UCSD-AML1 (cell line): ENCODE measurements at regions not wholly inside any gene's neighbourhood (a gene's known extent, or its start where the extent isn't known, plus 50 kb on each side); places are given as distances from the start of the nearest gene placed in this dataset.
"Not testable (repeated sequence)": the region's sequence is repeated elsewhere in the genome, so short reads cannot be mapped to it uniquely, and the experiment has no call there.

Experiments used
- DNase-seq: peaks from one replicate; lab custom pipeline; 2025; ENCODE audit not compliant: unreplicated experiment; lab: John Stamatoyannopoulos, UW

DNA sequence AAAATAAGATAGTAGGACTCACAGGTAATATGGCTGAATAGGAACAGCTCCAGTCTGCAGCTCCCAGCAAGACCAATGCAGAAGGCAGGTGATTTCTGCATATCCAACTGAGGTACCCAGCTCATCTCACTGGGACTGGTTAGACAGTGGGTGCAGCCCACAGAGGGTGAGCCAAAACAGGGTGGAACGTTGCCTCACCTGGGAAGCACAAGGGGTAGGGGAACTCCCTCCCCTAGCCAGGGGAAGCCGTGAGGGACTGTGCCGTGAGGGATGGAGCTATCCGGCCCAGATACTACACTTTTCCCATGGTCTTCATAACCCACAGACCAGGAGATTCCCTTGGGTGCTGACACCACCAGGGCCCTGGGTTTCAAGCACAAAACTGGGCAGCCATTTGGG is 114.8 kb upstream of the GNAI1 start:
- not testable (repeated sequence) for DNase-seq

DNA sequence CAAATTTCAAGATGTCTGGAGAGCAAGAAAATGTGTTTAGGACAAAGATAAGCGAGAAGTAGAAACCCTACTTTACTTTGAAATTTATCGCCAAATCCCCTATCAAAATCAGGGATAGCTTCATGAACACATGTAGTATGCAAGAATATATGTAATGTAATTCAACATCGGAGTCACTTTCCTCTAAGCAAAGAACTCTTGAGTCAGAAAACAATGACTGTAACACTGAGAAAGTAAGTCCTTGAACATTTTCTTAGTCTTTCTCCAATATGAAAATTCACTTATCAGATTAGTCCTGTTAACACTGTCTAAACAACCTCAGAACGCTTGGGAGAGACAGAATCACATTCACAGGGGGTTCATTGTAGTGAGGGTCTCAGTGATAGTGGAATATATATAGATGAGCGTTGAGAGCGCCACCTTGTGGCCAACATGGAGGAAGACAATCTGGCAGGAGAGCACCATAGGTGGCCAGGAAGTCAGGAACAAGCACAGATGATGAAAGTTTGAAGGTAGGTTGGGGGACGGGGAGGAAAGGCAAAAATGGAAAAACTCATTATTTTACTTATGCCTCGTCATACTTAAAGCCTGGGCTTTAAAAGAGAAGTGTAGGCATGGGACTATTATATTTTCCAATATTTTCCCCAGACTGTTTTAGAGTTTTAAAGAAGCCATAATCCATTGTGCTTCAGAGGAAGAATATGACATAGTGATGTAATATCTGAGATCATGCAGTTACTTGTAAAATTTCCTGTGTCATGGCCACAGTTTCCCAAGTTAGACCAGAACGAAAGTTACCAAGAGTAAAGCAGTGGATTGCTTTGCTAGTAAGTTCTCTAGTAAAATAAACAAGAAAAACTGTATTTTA is 115.5 kb upstream of the GNAI1 start:
- peak; percentile 7 for DNase-seq

DNA sequence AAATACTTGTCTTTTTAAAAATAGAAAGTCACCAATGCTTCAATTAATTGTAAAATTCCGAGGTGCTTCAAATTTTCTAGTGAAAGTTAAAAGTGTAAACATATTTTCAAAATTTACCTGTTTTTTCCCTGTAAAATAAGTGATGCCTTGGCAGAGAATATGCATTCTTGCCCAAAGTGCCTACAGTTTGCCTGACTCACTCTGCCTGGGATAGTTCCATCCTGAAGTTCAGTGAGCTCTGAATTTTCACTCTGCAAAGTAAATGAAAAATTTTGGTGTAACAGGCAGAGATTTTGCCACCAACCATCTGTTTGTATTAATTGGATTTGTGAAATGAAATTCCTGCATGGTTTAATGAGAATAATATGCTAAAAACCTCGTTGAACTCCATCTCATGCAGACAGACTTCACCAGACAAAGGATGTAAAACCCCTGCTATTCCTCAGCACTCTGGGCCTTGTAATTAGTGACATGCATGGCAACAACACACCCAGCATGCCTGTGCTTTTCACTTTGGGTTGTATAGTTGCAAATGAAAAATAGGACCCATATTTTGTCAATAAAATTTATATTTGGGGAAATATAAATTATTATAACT is 117.4 kb upstream of the GNAI1 start:
- DNase-seq, result no peak

DNA sequence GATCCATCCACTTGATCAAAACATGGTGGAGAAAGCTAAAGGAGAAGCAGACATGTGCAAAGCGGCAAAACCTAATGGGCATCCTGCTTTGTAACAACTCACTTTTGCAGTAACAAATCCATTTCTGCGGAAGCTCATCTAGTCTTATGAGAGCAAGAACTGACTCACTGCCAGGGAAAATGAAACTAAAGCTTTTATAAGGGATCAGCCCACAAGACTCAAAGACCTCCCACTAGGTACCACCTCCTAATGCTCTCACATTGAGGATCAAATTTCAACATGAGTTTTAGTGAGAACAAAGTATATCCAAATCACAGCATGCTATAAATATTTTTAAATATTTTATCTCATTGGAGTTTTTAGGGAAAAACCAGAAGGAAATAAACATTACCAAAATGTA is 120.1 kb upstream of the GNAI1 start:
- DNase-seq, result no peak

DNA sequence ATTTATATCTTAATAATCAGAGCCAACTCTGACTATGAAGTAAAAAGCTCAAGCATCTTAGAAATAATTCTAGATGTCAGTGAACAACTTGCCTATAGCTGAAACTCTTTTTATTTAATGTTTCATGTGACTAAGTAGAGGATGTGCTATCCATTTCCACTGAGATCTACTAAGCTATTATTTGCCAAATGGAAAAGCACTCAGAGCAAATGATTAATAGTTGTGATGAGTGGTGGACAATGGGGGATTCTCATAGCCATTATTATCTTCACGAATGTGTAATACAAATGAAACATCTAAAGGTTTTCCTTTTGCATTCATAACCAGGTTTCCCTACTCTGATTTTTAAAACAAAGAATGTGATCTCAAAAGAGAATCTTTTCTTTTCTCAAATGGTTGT is 126.6 kb upstream of the GNAI1 start:
- DNase-seq, result no peak

DNA sequence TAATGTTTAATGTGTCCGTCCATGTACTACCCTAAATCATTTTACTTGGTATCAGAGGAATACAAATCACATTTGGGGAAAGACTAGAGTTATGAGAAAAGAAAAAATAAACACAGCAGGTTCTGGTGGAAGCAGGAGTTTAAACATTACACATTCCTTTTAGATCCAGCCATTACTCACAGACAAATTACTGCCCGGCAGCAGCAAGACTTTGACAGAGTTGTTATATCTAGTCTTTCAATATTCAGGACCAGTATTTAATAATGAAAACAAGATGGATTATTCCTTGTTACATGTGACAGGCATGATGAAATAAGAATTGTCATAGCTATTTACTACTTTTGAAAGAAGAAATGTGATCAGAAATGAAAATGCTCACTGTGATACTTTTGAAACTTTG is 131.8 kb upstream of the GNAI1 start:
- DNase-seq, result no peak

DNA sequence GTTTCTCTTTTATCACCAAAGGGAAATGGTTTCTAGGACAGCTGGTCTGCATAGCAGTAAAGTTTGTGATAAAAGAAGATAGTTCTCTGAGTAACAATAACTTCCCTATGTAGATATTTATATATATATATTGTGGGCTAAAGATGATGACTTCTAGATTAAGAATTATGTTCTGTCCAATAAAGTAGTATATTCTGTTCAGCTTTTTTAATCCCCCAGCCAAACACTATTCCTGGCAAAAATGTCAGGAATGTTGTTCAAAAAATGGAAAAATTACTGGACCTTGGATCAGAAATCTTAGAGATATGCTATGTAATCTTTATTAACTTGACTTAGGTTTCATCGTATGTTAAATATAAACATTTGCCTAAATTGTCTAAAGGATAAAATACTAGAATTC is 136.3 kb upstream of the GNAI1 start:
- no peak for DNase-seq

DNA sequence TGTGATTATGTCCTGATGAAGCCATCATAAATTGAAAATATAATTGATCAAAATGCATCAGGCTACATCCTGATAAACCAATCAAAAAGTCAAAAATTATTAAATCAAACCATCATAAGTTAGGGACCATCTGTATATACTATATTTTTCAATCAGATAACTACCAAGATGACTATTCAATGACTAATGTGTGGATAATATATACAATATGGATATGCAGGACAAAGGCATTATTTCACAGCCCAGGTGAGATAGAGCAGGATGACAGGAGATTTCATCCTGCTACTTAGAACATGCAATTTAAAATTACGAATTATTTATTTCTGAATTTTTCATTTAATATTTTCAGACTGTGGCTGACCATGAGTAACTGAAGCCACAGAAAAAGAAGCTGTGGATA is 137.3 kb upstream of the GNAI1 start:
- no peak for DNase-seq

DNA sequence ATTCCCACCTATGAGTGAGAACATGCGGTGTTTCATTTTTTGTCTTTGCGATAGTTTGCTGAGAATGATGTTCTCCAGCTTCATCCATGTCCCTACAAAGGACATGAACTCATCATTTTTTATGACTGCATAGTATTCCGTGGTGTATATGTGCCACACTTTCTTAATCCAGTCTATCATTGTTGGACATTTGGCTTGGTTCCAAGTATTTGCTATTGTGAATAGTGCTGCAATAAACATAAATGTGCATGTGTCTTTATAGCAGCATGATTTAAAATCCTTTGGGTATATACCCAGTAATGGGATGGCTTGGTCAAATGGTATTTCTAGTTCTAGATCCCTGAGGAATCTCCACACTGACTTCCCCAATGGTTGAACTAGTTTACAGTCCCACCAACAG is 138.9 kb upstream of the GNAI1 start:
- not testable (repeated sequence) for DNase-seq

DNA sequence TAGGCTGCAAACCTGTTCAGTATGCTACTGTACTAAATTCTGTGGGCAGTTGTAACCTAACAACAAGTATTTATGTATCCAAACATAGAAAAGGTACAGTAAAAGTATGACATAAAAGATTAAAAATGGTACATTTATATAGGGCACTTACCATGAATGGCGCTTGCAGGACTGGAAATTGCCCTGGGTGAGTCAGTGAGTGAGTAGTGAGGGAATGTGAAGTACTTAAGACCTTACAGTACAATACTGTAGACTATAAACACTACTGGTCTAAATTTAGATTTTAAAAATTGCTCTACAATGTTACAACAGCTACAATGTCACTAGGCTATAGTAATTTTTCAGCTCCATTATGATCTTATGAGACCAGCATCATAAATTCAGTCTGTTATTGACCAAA is 146.0 kb upstream of the GNAI1 start:
- DNase-seq, result no peak

DNA sequence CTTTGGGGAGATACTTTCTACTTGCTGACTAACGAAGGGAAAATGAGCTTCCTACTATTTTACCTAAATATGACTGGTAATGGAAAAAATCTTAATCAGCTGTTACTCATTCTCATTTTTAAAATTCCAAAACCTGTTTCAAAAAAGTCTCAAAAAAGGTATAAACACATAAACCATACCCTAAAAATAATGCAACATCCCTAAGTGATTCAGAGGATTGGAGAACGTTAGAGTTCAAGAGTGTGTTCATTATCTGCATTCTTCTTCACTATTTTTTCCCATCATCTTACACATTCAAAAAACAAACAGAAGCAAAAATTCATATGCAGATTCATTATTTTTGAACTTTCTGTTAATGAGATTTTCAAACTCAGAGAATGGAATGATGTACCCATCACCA is 150.4 kb upstream of the GNAI1 start:
- no peak for DNase-seq

DNA sequence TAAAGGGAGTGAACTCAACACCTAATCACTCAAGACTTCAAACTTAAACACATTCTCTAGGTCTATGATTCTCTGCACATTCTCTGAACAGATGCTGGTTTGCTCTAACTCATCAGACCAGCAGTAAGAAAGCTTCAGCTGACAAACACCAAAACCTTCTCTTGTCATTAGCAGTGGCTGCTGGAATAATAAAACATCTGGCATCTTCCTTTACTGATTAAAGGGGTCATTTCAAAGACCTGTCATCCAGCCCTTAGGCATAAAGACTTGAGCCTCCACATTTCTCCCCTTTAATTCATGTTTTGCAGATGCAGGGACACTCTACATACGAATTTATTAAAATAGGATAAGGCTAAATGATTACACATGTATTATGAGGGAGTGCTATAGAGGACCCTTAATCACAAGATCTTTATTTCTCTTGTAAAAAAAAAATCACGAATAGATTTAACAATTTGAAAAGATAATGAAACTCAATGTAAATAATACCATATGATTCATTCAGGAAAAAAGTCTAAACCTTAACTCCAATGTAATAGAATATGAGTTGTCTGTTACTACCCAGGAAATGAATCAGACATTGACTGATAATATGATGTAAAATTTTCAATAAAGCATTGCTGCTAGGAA is 152.4 kb upstream of the GNAI1 start:
- DNase-seq, result no peak

DNA sequence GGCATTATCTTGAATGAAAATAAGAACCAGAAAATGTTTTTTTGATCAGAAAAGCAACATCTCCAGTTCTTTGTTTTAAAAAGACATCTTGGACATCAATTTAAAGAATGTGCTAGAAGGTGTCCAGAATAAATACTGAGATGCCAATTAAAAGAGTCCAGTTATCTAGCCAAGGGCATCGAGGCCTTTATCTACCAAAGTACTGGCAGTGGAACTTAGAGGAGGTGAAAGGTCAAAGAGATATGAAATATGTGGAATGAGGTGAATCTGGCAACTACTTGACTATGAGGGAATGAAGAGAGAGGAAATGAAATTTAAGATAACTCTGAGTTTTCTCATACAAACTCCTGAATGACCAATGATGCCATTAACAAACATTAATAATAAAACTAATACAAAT is 154.3 kb upstream of the GNAI1 start:
- DNase-seq, result no peak

DNA sequence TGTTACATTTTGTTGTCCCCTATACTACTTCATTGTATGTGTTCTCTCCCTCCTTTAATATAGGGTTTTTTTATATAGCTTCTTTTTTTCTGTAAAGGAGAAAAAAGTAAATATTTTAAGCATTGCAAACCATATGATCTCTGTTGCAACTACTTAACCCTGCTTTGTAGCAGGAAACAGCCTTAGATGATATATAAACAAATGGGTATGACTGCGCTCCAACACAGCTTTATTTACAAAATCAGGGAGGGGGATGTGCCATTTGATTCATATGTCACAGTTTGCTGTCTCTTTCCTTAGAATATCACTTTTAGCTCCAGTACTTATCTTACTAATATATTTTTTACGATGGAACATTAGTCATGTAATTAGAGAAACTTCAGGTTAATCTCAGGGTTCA is 155.2 kb upstream of the GNAI1 start:
- no peak for DNase-seq

DNA sequence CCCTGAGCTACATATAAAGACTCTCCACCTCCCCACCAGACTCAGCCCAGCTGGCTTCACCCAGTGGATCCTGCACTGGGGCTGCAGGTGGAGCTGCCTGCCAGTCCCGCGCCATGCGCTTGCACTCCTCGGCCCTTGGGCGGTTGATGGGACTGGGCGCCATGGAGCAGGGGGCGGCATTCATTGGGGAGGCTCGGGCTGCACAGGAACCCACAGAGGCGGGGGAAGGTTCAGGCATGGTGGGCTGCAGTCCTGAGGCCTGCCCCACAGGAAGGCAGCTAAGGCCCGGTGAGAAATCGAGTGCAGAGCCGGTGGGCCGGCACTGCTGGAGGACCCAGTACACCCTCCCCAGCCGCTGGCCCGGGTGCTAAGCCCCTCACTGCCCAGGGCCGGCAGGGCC is 157.2 kb upstream of the GNAI1 start:
- DNase-seq, result no peak

DNA sequence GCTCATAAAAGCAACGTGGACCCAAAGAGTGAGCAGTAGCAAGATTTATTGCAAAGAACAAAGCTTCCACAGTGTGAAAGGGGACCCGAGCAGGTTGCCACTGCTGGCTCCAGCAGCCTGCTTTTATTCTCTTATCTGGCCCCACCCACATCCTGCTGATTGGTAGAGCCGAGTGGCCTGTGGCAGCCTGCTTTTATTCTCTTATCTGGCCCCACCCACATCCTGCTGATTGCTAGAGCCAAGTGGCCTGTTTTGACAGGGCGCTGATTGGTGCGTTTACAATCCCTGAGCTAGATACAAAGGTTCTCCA is 158.0 kb upstream of the GNAI1 start:
- not testable (repeated sequence) for DNase-seq

DNA sequence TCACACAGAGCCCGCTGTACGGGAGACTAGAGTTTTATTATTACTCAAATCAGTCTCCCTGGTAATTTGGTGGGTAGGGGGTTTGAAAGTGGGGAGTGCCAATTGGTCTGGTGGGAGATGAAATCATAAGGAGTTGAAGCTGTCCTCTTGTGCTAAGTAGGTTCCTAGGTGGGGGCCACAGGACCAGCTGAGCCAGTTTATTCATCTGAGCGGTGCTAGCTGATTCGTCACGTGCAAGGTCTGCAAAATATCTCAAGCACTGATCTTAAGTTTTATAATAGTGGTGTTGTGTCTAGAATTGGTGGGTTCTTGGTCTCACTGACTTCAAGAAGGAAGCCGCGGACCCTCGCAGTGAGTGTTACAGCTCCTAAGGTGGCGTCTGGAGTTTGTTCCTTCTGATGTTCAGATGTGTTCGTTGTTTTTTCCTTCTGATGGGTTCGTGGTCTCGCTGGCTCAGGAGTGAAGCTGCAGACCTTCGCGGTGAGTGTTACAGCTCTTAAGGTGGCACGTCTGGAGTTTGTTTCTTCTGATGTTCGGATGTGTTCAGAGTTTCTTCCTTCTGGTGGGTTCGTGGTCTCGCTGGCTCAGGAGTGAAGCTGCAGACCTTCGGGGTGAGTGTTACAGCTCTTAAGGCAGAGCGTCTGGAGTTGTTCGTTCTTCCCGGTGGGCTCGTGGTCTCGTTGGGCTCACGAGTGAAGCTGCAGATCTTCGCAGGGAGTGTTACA is 158.5 kb upstream of the GNAI1 start:
- not testable (repeated sequence) for DNase-seq

DNA sequence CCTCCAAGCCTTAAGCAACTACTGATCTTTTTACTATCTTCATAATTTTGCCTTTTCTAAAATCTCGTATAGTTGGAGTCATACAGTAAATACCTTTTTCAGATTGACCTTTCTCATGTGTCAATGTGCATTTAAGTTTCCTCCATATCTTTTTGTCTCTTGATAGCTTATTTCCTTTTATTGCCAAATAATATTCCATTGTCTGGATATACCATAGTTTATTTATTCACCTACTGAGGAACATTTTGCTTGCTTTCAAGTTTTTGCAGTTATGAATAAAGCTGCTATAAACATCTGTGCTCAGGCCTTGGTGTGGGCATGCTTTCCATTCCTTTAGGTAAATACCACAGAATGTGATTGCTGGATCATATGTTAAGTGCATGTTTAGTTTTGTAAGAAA is 161.2 kb upstream of the GNAI1 start:
- no peak for DNase-seq

DNA sequence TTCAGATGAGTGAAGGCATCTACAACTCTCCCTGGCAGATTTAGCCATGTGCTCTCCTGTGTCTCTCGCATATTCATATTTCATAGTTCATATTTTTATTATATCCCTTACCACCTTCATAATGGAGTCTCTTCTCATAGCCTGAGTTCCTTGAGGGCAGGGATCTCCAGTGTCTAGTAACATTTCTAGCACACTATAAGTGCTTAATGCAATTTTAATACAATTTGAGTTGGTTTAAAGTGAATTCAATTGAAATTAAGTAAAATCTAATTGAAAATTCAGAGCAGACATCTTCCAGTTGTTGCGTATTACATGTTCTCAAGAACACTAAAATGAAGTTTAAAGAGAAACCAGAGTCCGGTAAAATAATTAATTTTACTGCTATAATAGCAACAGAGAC is 163.6 kb upstream of the GNAI1 start:
- no peak for DNase-seq

DNA sequence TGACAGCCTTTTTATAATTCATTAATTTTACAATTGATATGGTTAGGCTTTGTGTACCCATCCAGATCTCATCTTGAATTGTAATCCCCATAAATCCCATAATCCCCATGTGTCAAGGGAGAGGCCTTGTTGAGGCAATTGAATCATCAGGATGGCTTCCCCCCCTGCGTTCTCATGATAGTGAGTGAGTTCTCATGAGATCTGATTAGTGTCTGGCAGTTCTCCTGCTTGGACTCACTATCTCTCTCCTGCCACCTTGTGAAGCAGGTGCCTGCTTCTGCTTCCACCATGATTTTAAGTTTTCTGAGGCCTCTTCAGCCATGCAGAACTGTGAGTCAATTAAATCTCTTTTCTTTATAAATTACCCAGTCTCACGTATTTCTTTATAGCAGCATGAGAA is 165.7 kb upstream of the GNAI1 start:
- no peak for DNase-seq

DNA sequence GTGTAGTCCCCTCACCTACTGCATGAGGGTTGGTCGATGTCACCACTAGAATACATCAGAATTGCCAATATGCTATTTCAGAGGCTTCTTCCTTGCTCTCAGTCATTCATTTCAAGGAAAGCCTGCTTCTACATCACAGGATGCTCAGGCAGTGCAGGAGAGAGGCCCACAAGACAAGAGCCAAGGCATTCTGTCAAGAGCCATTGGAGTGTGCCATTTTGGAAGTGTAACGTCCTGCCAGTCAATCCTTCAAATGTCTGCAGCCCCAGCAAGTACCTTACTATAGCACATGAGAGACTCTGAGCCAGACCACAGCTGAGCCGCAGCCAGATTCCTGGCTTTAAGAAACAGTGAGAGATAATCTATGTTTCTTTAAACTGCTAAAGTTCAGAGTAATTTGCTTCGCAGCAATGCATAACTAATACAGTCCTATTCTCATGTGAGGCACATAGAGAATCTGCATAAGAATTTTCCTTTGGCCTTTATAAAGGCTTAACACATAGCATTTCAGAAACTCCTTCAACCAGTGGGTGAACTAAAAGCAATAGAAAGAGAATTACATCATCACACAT is 166.5 kb upstream of the GNAI1 start:
- no peak for DNase-seq

DNA sequence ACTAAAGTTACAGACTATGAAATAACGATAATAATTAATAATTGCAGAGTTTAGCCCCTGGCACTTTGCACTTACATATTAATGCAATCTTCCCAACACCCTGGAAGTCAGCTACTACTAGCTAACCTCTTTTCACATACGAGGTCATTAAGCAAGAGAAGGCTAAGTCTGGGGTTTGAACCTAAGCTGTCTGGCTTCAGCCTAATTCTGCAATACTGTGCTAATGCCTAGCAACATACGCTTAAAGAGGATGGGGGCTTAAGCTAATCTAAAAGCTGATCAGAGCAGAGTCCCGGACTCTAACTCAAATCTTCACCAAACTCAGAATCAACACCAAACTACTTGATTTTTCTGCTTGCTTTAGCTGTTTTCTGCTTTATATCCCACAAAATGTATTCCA is 168.7 kb upstream of the GNAI1 start:
- DNase-seq, result no peak
